Psoas muscle (tissue), 7 donors: ENCODE measurements at regions not wholly inside any gene's neighbourhood (a gene's known extent, or its start where the extent isn't known, plus 50 kb on each side); places are given as distances from the start of the nearest gene placed in this dataset.

Experiments used
- ATAC-seq, 4 donors: fragments of 200-7000 bp; cut with Tn5 transposase; one replicate each; pipeline ENCODE4 v1.9.1; 2020; ENCODE audit warnings: moderate library complexity in 3 of 4, mild to moderate bottlenecking in 2 of 4
- DNase-seq, 2 donors: peaks; one replicate each; pipeline ENCODE4 v3.0.0-alpha.2; 2020
- H3K27ac ChIP-seq: fragments of 200-600 bp; one replicate; pipeline ENCODE4 v1.8.0; 2022
- H3K27me3 ChIP-seq, 3 donors: fragments of 200-600 bp in 1 of 3; one replicate each; pipeline versions ENCODE4 v1.6.1 to v1.8.0; 2013 to 2022; ENCODE audit warnings: low read length in 2 of 3, mild to moderate bottlenecking in 2 of 3, moderate library complexity in 1 of 3; ENCODE audit not compliant: insufficient read depth in 3 of 3
- H3K36me3 ChIP-seq, 2 donors: fragments of 200-600 bp in 1 of 2; one replicate each; pipeline versions ENCODE4 v1.6.1 to v1.8.0; 2013 to 2022; ENCODE audit warnings: low read depth in 1 of 2, mild to moderate bottlenecking in 1 of 2, moderate library complexity in 1 of 2; ENCODE audit not compliant: insufficient read depth in 1 of 2
- H3K4me1 ChIP-seq: fragments of 200-600 bp; one replicate; pipeline ENCODE4 v1.8.0; 2022
- H3K4me3 ChIP-seq: fragments of 200-600 bp; one replicate; pipeline ENCODE4 v1.8.0; 2022; ENCODE audit warnings: mild to moderate bottlenecking
- H3K9me3 ChIP-seq: fragments of 200-600 bp; one replicate; pipeline ENCODE4 v1.8.0; 2022
- CTCF ChIP-seq: fragments of 200-600 bp; IDR thresholded peaks from one replicate; pipeline ENCODE4 v1.8.0; 2022; ENCODE audit warnings: antibody characterized with exemption
- WGBS, 3 donors: extraction: QIAGEN DNeasy Blood & Tissue Kit; methylation state at CpG; one replicate each; pipeline versions ENCODE4 v1.1.6 to v1.1.7; 2013; 5-methylcytosine and 5-hydroxymethylcytosine counted together
- intact Hi-C, 2 donors: fragments of 100-400 bp; cut with DNase I; formaldehyde crosslinking; loops; one replicate each; pipeline versions ENCODE4 v1.11.0 to v1.14.2; 2022
- donor health status: healthy with polysubstance abuse.
- donor health status: DM: no; HTN: no; CAD: no; lungs with moderate emphysema.
- donor health status: Bipolar disorder and iron deficiency.
- donor health status: healthy.
- donor health status: DM: yes; HTN: yes; CAD: no.
- donor health status: DM: no; HTN: no; CAD: no.
- donor health status: DM: yes; HTN: yes; CAD: no.

DNA sequence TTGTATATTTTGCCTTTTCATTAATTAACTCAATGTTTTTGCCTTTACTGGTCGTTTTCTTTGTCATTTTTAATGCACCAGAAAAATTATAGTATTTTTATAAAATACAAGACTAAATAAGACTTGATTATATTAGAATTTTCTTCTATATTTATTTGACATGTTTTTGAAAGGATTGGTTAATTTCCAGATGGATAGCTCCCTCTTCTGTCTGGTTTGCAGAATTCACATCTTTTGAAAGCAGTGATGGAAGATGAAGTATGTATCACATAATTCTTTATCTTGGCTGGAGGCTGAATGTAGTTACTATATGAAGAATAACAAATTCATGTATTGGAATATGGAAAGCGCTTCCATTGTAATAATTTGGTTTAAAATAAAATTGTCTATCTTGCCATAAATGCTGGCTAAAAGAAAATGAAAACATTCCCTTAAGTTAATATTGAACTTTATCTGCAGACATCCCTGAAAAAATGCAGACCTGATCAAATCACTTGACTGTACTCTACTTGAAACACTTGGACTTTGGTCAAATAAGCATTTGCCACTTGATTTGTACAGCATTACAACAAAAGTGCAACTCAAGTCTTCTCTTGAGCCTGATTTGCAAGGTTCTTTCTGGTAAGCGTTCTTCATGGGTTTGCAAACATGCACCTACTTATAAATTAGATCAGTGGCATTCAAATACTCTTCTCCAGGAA is 86.3 kb upstream of the EFEMP1 start:
- Histone ChIP-seq H3K4me1 (no peaks in the 10 kb centered on the region), H3K27ac (no peak overlapping the region), H3K36me3 (no peaks in the 10 kb centered on the region), H3K27me3 (no peaks in the 10 kb centered on the region), H3K9me3 (no peaks in the 10 kb centered on the region), H3K4me3 (no peak overlapping the region)
- peak; percentile 38 for TF ChIP-seq CTCF
- 36 to 39% (median 38%) methylated on average over 3 of the region's 3 CpGs for WGBS, 3 donors
- ATAC-seq (no peak), DNase-seq (no peak)
- intact Hi-C loops, result loop anchor here in 1 of 2 donors (2.0 kb wide), 1 partner anchor 291 kb away; no protein-coding TSS in a partner anchor

- Histone ChIP-seq H3K36me3 (no peaks in the 10 kb centered on the region), H3K4me1 (no peaks in the 10 kb centered on the region), H3K27me3 (no peaks in the 10 kb centered on the region), H3K27ac (no peak overlapping the region), H3K4me3 (no peak overlapping the region), H3K9me3 (no peaks in the 10 kb centered on the region)
- intact Hi-C loops, result no loop called here
- ATAC-seq (no peak), DNase-seq (no peak)
- WGBS, 3 donors, result 81 to 92% (median 83%) methylated on average over 4 of the region's 4 CpGs
- TF ChIP-seq CTCF, result no peak
These were observed 88.0 kb upstream of the EFEMP1 start for GRCh38 chr2:56011624-56012023.

GRCh38 chr2:56012221-56012765 is 88.7 kb upstream of the EFEMP1 start:
- DNase-seq, result no peak
- Histone ChIP-seq H3K27me3 (no peaks in the 10 kb centered on the region), H3K36me3 (no peaks in the 10 kb centered on the region), H3K4me3 (no peak overlapping the region), H3K27ac (no peak overlapping the region), H3K4me1 (no peaks in the 10 kb centered on the region), H3K9me3 (no peaks in the 10 kb centered on the region)
- WGBS, 3 donors, result 33 to 50% (median 46%) methylated on average over 1 of the region's 1 CpG
- intact Hi-C loops, result no loop called here
- ATAC-seq, result no peak
- no peak for TF ChIP-seq CTCF

- Histone ChIP-seq H3K9me3 (no peaks in the 10 kb centered on the region), H3K4me3 (no peak overlapping the region), H3K4me1 (no peaks in the 10 kb centered on the region), H3K27me3 (no peaks in the 10 kb centered on the region), H3K36me3 (no peaks in the 10 kb centered on the region), H3K27ac (no peak overlapping the region)
- intact Hi-C loops, result no loop called here
- DNase-seq (no peak), ATAC-seq (no peak)
- TF ChIP-seq CTCF, result no peak
These were observed 89.9 kb upstream of the EFEMP1 start for GRCh38 chr2:56013475-56013874.
